ENCODE measurements at regions not wholly inside any gene's neighbourhood (a gene's known extent, or its start where the extent isn't known, plus 50 kb on each side); places are given as distances from the start of the nearest gene placed in this dataset.

DNA sequence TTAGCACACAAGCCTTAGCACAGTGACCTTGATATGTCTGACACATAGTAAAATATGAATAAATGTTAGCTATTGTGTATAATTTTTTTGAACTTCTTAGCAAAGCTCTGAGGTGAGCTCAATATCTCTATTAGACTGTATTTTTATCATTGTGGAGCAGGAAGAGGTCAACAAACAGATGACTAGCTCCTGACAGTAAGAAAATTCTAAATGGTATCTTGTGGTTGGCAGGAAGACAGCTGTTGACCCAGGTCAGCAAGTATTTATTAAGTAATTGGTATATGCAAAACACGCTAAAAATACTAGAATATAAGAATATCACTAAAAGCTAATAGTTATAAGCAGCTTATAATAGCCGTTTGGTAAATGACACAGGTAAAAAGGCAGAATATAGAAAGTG lies 77.5 kb upstream of the MARCKS start:
- no peak for TF ChIP-seq EZH2 (IDR thresholded peaks at IDR 0.05)
- TF ChIP-seq EZH2phosphoT487 (IDR thresholded peaks at IDR 0.05; ENCODE audit: borderline replicate concordance) = no peak
- TF ChIP-seq, protein P1, sequence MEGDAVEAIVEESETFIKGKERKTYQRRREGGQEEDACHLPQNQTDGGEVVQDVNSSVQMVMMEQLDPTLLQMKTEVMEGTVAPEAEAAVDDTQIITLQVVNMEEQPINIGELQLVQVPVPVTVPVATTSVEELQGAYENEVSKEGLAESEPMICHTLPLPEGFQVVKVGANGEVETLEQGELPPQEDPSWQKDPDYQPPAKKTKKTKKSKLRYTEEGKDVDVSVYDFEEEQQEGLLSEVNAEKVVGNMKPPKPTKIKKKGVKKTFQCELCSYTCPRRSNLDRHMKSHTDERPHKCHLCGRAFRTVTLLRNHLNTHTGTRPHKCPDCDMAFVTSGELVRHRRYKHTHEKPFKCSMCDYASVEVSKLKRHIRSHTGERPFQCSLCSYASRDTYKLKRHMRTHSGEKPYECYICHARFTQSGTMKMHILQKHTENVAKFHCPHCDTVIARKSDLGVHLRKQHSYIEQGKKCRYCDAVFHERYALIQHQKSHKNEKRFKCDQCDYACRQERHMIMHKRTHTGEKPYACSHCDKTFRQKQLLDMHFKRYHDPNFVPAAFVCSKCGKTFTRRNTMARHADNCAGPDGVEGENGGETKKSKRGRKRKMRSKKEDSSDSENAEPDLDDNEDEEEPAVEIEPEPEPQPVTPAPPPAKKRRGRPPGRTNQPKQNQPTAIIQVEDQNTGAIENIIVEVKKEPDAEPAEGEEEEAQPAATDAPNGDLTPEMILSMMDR (IDR thresholded peaks at IDR 0.05 in 2 of 3, conservative IDR thresholded peaks at IDR 0.05 in 1 of 3; ENCODE audit: borderline replicate concordance in 1 of 3, insufficient read depth in 1 of 3, low read depth in 2 of 3, low read length in 2 of 3) = no peak
- no peak for TF ChIP-seq CBX3 (IDR thresholded peaks at IDR 0.05; ENCODE audit: low read depth)
- TF ChIP-seq POLR2A (IDR thresholded peaks at IDR 0.05; ENCODE audit: borderline replicate concordance, extremely low read depth, insufficient read depth, insufficient read length) = no peak
- TF ChIP-seq RAD21 (IDR thresholded peaks at IDR 0.05; ENCODE audit: low read depth) = no peak
- TF ChIP-seq POLR2AphosphoS5 (IDR thresholded peaks at IDR 0.05; ENCODE audit: low read depth, low read length) = no peak
- TF ChIP-seq MAX (IDR thresholded peaks at IDR 0.05) = no peak
- TF ChIP-seq FOSL1 (IDR thresholded peaks at IDR 0.05; ENCODE audit: low read depth) = no peak
- TF ChIP-seq SP1 (IDR thresholded peaks at IDR 0.05; ENCODE audit: low read depth) = no peak
- TF ChIP-seq, protein P2, sequence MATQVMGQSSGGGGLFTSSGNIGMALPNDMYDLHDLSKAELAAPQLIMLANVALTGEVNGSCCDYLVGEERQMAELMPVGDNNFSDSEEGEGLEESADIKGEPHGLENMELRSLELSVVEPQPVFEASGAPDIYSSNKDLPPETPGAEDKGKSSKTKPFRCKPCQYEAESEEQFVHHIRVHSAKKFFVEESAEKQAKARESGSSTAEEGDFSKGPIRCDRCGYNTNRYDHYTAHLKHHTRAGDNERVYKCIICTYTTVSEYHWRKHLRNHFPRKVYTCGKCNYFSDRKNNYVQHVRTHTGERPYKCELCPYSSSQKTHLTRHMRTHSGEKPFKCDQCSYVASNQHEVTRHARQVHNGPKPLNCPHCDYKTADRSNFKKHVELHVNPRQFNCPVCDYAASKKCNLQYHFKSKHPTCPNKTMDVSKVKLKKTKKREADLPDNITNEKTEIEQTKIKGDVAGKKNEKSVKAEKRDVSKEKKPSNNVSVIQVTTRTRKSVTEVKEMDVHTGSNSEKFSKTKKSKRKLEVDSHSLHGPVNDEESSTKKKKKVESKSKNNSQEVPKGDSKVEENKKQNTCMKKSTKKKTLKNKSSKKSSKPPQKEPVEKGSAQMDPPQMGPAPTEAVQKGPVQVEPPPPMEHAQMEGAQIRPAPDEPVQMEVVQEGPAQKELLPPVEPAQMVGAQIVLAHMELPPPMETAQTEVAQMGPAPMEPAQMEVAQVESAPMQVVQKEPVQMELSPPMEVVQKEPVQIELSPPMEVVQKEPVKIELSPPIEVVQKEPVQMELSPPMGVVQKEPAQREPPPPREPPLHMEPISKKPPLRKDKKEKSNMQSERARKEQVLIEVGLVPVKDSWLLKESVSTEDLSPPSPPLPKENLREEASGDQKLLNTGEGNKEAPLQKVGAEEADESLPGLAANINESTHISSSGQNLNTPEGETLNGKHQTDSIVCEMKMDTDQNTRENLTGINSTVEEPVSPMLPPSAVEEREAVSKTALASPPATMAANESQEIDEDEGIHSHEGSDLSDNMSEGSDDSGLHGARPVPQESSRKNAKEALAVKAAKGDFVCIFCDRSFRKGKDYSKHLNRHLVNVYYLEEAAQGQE (IDR thresholded peaks at IDR 0.05; ENCODE audit: low read depth) = no peak
- no peak for TF ChIP-seq ELF1 (IDR thresholded peaks at IDR 0.05; ENCODE audit: borderline replicate concordance, low read depth)
- no peak for TF ChIP-seq JUND (IDR thresholded peaks at IDR 0.05)
- no peak for TF ChIP-seq ZNF274 (IDR thresholded peaks at IDR 0.05; ENCODE audit: low read depth, low read length)
